NCI-H2227 (cell line): ENCODE measurements at regions not wholly inside any gene's neighbourhood (a gene's known extent, or its start where the extent isn't known, plus 50 kb on each side); places are given as distances from the start of the nearest gene placed in this dataset.
"Not testable (repeated sequence)": the region's sequence is repeated elsewhere in the genome, so short reads cannot be mapped to it uniquely, and the experiment has no call there.

ENCODE experiments used
- DNase-seq: peaks from one replicate; lab custom pipeline; 2025; ENCODE audit not compliant: unreplicated experiment; lab: John Stamatoyannopoulos, UW

- DNase-seq = no peak
These were observed 171.2 kb downstream of the TEX29 start for GRCh38 chr13:111491659-111492058.

GRCh38 chr13:111492341-111492950 is 172.0 kb downstream of the TEX29 start:
- DNase-seq = no peak

- no peak for DNase-seq
These were observed 172.5 kb downstream of the TEX29 start for GRCh38 chr13:111492958-111493357.

- DNase-seq = no peak
These were observed 173.0 kb downstream of the TEX29 start for GRCh38 chr13:111493468-111493867.

- DNase-seq = no peak
These were observed 174.2 kb downstream of the TEX29 start for GRCh38 chr13:111494641-111495040.

GRCh38 chr13:111501596-111502535 is 181.4 kb downstream of the TEX29 start:
- not testable (repeated sequence) for DNase-seq

GRCh38 chr13:111502957-111503356 is 182.5 kb downstream of the TEX29 start:
- DNase-seq = no peak

- DNase-seq = no peak
These were observed 182.9 kb downstream of the TEX29 start for GRCh38 chr13:111503376-111503775.

- no peak for DNase-seq
These were observed 183.7 kb downstream of the TEX29 start for GRCh38 chr13:111503905-111504695.

GRCh38 chr13:111505175-111505777 is 184.8 kb downstream of the TEX29 start:
- DNase-seq = no peak

GRCh38 chr13:111506125-111506524 is 185.7 kb downstream of the TEX29 start:
- DNase-seq = no peak

GRCh38 chr13:111506621-111507020 is 186.2 kb downstream of the TEX29 start:
- DNase-seq = no peak

GRCh38 chr13:111508164-111508870 is 187.9 kb downstream of the TEX29 start:
- no peak for DNase-seq

- no peak for DNase-seq
These were observed 188.6 kb downstream of the TEX29 start for GRCh38 chr13:111508902-111509509.

GRCh38 chr13:111510502-111511218 is 190.2 kb downstream of the TEX29 start:
- DNase-seq = no peak

GRCh38 chr13:111511219-111511732 is 190.8 kb downstream of the TEX29 start:
- DNase-seq = no peak

- no peak for DNase-seq
These were observed 191.5 kb downstream of the TEX29 start for GRCh38 chr13:111511805-111512504.

GRCh38 chr13:111512707-111513106 is 192.3 kb downstream of the TEX29 start:
- no peak for DNase-seq
